GM21390 (cell line): ENCODE measurements at regions not wholly inside any gene's neighbourhood (a gene's known extent, or its start where the extent isn't known, plus 50 kb on each side); places are given as distances from the start of the nearest gene placed in this dataset.
"Not testable (repeated sequence)": the region's sequence is repeated elsewhere in the genome, so short reads cannot be mapped to it uniquely, and the experiment has no call there.

Experiments used
- ATAC-seq: cut with Tn5 transposase; IDR thresholded peaks from one replicate; pipeline ENCODE4 v1.9.1; 2021; ENCODE audit not compliant: unreplicated experiment

DNA sequence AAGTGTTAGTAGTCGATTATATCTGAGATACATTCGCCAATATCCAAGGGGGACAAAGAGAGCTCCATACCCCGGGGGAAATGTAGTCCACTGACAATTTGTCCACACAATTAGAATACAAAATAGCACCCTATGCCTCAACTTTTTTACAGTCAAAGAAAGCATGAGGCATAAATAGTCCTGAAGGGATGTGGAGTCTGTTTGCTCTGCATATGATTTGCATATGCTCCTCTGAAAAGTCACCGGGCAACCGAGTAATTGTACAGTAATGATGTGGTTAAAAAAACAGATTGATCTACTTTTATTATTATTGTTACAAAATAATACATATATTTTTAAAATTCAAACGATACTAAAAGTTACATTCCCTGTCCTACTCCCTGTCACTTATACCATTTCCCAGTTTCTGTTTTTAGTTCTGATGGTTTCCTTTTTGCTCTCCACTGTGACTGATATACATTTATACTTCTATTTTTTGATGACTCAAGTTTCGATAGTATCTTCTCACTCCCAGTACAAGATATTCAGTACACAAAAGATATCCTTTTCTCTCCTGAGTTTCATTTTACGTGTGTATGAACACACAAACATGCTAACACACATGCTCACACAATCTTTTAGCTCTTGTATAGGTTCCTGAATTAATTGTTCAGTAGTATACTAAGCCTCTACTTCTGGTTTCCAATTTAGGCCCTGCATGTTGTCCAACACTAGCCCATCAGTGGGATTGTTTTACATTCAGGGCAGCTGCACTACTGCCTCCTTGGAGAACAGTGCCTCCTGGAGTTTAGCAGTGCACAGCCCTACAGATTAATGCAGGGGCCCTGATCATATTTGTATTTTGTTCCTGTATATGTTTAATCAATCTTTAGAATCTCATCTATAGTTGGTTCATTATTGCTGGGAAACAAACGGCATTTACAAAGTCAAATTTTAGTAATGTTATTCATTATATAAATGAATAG lies 130.9 kb downstream of the TES start:
- no peak for ATAC-seq

DNA sequence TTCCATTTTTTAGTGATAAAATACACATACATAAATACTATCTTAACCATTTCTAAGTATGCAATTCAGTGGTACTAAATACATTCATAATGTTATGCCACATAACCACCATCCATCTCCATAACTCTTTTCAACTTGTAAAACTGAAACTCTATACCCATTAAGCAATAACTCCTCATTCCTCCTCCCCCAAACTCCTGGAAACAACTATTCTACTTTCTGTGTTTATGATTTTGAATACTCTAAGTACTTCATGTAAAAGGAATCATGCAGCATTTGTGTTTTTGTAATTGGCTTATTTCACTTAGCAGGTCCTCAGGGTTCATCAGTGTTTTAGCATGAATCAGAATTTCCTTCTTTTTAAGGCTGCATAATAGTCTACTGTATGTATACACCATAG lies 131.8 kb downstream of the TES start:
- ATAC-seq: no peak

- no peak for ATAC-seq
These were observed 137.0 kb downstream of the TES start for GRCh38 chr7:116347151-116347832.

DNA sequence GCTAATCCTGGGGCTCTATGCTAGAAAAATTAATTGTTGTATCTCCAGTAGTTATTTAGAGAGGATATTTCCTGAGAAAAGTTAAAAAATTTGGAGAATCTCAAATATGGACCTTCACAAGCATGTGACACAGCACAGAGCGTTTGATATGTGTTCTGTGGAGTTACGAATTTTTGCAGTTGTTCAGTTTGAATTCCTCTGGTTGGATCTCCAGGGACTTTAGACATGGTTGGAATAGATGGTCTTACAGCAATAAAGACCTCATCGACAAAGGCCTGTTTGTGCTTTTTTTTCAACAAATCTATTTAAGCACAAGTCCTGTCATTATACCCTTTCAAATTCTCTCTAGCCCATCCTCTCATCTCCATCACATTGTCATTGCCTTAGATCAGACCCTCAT lies 138.0 kb downstream of the TES start:
- ATAC-seq: no peak

- ATAC-seq: no peak
These were observed 141.6 kb downstream of the TES start for GRCh38 chr7:116351966-116352365.

DNA sequence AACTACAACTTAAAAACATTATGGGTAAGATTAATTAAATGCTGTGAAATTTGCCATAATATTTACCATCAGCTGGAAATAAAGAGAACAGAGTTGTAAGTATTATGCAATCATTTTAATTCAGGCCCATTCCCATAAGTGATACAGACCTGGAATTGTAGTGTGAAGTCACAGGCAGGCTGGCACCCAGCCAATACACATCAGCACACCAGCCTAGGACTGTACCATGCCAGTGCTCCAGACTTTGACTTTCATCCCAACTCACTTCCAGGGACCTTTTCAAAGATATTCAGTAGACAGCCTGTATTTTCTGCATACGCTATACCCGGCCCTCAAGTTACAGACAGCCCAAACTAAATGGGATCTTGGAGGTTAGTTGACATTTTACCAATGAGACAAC lies 143.3 kb downstream of the TES start:
- ATAC-seq: no peak

DNA sequence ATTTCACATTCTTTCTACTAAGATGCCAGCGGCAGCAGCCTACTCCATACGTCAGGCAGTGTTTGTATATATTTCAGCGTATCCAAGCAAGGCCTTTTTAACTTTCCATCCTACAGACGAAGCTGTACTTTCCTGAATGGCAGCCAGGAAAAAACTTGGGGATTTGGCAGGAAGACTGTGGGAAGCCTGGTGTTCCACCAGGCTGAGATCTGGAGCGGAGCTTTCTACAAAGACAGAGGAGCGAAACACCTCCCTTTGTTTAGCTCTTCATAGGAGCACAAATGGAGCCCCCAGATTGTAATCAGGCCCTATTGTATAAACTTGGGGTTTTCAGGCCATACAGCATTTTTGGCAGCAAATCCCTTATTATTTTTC lies 143.8 kb downstream of the TES start:
- ATAC-seq: no peak

- no peak for ATAC-seq
These were observed 144.4 kb downstream of the TES start for GRCh38 chr7:116354546-116355423.

GRCh38 chr7:116355424-116355765 lies 144.1 kb upstream of the CAV2 start:
- ATAC-seq: no peak

GRCh38 chr7:116356333-116356965 lies 143.1 kb upstream of the CAV2 start:
- no peak for ATAC-seq

DNA sequence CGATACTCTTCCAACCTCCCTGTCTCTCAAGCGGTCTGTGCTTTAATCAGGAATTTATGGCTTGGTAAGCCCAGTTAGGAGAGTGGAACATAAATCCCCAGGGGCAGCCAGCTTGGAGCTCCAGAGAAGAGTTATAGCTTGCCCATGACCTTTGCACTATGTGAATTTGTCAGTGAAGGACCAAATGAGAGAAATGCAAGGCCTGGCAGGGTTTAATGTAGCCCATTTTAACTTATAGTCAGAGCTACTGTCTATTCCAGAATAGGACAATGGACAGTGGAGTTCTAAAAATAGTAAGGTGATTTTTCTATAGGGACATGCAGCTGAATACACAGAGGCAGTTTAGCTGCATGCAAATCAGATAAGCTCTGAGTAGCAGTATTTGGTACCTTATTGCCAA lies 142.6 kb upstream of the CAV2 start:
- no peak for ATAC-seq

- no peak for ATAC-seq
These were observed 141.5 kb upstream of the CAV2 start for GRCh38 chr7:116357781-116358670.

DNA sequence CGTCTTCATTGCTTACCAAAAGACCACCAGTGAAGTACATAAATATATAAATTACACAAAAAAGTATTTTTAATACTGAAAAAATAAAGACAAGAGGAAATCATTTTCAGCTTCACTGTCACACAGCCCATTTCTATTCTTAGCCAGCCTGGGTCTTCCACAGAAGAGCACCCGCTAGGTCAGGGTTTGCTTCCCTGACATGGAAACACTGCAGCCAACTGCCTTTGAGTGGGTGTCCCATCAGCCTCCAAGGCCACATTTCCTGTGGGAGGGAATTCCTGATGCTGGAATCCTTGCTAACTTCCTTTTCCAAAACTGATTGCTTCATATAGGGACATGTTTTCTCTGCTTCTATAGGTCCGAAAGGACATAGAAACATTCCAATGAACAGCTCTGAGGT lies 137.8 kb upstream of the CAV2 start:
- ATAC-seq: no peak

- ATAC-seq: no peak
These were observed 135.7 kb upstream of the CAV2 start for GRCh38 chr7:116363637-116364432.

- ATAC-seq: no peak
These were observed 135.1 kb upstream of the CAV2 start for GRCh38 chr7:116364469-116364868.

GRCh38 chr7:116365797-116366196 lies 133.7 kb upstream of the CAV2 start:
- no peak for ATAC-seq

DNA sequence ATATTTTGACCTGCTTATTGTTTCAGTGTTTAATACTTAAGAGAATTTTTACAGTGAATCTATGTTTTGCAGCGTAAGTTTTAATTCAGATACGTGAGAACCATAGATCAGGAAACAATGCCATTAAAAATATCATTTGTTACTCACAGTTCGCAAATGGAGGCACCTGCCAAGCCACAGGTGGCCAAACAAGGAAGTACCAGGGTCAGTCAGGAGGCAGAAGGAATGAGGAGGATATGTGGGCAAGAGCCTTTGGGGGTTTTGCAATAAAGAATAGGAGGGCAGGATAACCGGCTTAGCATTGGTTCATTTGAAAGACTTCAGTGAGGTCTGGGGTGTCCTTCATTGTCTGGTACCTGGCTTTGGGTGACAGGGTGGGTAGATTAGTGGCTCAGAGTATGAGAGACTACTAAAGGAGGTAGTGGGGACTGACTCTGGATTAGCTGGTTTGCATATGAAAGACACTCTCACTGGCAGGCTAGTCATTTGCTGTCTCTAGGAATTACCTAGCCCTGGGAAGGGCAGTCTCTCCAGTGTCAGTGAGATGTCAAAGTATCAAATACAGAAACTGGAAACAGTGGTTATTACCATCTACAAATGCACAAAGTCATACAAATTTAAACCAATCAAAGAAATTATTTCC lies 132.2 kb upstream of the CAV2 start:
- ATAC-seq: no peak

GRCh38 chr7:116368965-116369364 lies 130.6 kb upstream of the CAV2 start:
- ATAC-seq: no peak

DNA sequence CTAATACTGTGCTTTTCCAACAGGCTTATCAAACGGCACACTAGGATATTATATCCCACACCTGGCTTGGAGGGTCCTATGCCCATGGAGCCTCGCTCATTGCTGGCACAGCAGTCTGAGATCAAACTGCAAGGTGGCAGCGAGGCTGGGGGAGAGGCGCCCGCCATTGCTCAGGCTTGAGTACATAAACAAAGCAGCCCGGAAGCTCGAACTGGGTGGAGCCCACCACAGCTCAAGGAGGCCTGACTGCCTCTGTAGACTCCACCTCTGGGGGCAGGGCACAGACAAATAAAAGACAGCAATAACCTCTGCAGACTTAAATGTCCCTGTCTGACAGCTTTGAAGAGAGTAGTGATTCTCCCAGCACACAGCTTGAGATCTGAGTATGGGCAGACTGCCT lies 128.0 kb upstream of the CAV2 start:
- not testable (repeated sequence) for ATAC-seq
